HG03521 (cell line): ENCODE measurements at regions not wholly inside any gene's neighbourhood (a gene's known extent, or its start where the extent isn't known, plus 50 kb on each side); places are given as distances from the start of the nearest gene placed in this dataset.

Experiments used
- ATAC-seq: cut with Tn5 transposase; IDR thresholded peaks from one replicate; pipeline ENCODE4 v1.9.1; 2021; ENCODE audit warnings: mild to moderate bottlenecking, moderate library complexity; ENCODE audit not compliant: unreplicated experiment

GRCh38 chr1:175865041-175865766, 121.8 kb upstream of the TNR start:
- no peak for ATAC-seq

- ATAC-seq: no peak
Observed at GRCh38 chr1:175864625-175865024, 121.2 kb upstream of the TNR start.

GRCh38 chr1:175864183-175864582, 120.8 kb upstream of the TNR start:
- no peak for ATAC-seq

GRCh38 chr1:175863299-175864050, 120.1 kb upstream of the TNR start:
- ATAC-seq: no peak

GRCh38 chr1:175862408-175862807, 119.0 kb upstream of the TNR start:
- no peak for ATAC-seq

- no peak for ATAC-seq
Observed at GRCh38 chr1:175861626-175862367, 118.4 kb upstream of the TNR start.

- ATAC-seq: no peak
Observed at GRCh38 chr1:175857756-175858155, 114.4 kb upstream of the TNR start.

GRCh38 chr1:175853681-175854080, 110.3 kb upstream of the TNR start:
- no peak for ATAC-seq

GRCh38 chr1:175851749-175852148, 108.4 kb upstream of the TNR start:
- no peak for ATAC-seq

- no peak for ATAC-seq
Observed at GRCh38 chr1:175848329-175848728, 104.9 kb upstream of the TNR start.

GRCh38 chr1:175845985-175846384, 102.6 kb upstream of the TNR start:
- no peak for ATAC-seq

- no peak for ATAC-seq
Observed at GRCh38 chr1:175845338-175845737, 101.9 kb upstream of the TNR start.

GRCh38 chr1:175844877-175845276, 101.5 kb upstream of the TNR start:
- no peak for ATAC-seq

GRCh38 chr1:175842550-175842949, 99.2 kb upstream of the TNR start:
- no peak for ATAC-seq

GRCh38 chr1:175841738-175842187, 98.4 kb upstream of the TNR start:
- no peak for ATAC-seq

- ATAC-seq: no peak
Observed at GRCh38 chr1:175840787-175841186, 97.4 kb upstream of the TNR start.

- no peak for ATAC-seq
Observed at GRCh38 chr1:175839779-175840669, 96.6 kb upstream of the TNR start.

- ATAC-seq: no peak
Observed at GRCh38 chr1:175834597-175834996, 91.2 kb upstream of the TNR start.

- no peak for ATAC-seq
Observed at GRCh38 chr1:175833951-175834350, 90.6 kb upstream of the TNR start.

- no peak for ATAC-seq
Observed at GRCh38 chr1:175833502-175833901, 90.1 kb upstream of the TNR start.

- no peak for ATAC-seq
Observed at GRCh38 chr1:175830500-175830899, 87.1 kb upstream of the TNR start.
